ENCODE measurements at regions not wholly inside any gene's neighbourhood (a gene's known extent, or its start where the extent isn't known, plus 50 kb on each side); places are given as distances from the start of the nearest gene placed in this dataset.

GRCh38 chrX:129041319-129041718, 482.0 kb downstream of the SMARCA1 start:
- TF ChIP-seq POLR2AphosphoS5 (IDR thresholded peaks at IDR 0.05): no peak
- TF ChIP-seq, protein P1, sequence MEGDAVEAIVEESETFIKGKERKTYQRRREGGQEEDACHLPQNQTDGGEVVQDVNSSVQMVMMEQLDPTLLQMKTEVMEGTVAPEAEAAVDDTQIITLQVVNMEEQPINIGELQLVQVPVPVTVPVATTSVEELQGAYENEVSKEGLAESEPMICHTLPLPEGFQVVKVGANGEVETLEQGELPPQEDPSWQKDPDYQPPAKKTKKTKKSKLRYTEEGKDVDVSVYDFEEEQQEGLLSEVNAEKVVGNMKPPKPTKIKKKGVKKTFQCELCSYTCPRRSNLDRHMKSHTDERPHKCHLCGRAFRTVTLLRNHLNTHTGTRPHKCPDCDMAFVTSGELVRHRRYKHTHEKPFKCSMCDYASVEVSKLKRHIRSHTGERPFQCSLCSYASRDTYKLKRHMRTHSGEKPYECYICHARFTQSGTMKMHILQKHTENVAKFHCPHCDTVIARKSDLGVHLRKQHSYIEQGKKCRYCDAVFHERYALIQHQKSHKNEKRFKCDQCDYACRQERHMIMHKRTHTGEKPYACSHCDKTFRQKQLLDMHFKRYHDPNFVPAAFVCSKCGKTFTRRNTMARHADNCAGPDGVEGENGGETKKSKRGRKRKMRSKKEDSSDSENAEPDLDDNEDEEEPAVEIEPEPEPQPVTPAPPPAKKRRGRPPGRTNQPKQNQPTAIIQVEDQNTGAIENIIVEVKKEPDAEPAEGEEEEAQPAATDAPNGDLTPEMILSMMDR (IDR thresholded peaks at IDR 0.05): no peak
- no peak for TF ChIP-seq POLR2A (IDR thresholded peaks at IDR 0.05)
- no peak for TF ChIP-seq EP300 (IDR thresholded peaks at IDR 0.05)

Data from stomach (tissue), 4 donors.